ENCODE measurements at regions not wholly inside any gene's neighbourhood (a gene's known extent, or its start where the extent isn't known, plus 50 kb on each side); places are given as distances from the start of the nearest gene placed in this dataset.

- H2AFZ ChIP-seq, result no peak overlapping the region
- H3K9me3 ChIP-seq (ENCODE audit: low read depth), result no peaks in the 10 kb centered on the region
- H3K36me3 ChIP-seq (replicated peaks; ENCODE audit: insufficient read depth, low read depth), result no peaks in the 10 kb centered on the region
- TF ChIP-seq EZH2phosphoT487 (IDR thresholded peaks at IDR 0.05; ENCODE audit: low read depth, severe bottlenecking, unreplicated experiment) (no peak), EZH2 (IDR thresholded peaks at IDR 0.05; ENCODE audit: borderline replicate concordance) (no peak), CTCF (IDR thresholded peaks at IDR 0.05; ENCODE audit: poor library complexity) (no peak)
- H3K4me2 ChIP-seq, result no peak overlapping the region
- no peak for DNase-seq (ENCODE audit: low spot score)
- no peaks in the 10 kb centered on the region for H3K9me2 ChIP-seq (replicated peaks; ENCODE audit: insufficient read depth)
- no peaks in the 10 kb centered on the region for H4K20me1 ChIP-seq (ENCODE audit: insufficient read depth, poor library complexity, severe bottlenecking)
- no peak overlapping the region for H3K4me3 ChIP-seq
- no peaks in the 10 kb centered on the region for H3K4me1 ChIP-seq (ENCODE audit: insufficient read depth)
- no peaks in the 10 kb centered on the region for H3K27me3 ChIP-seq
- H3K27ac ChIP-seq, result no peak overlapping the region
- H3K79me2 ChIP-seq, result no peaks in the 10 kb centered on the region
These were observed 69.0 kb upstream of the GDF10 start for GRCh38 chr10:47230957-47231356.

GRCh38 chr10:47231414-47231813, 68.6 kb upstream of the GDF10 start:
- no peak for DNase-seq (ENCODE audit: low spot score)

GRCh38 chr10:47233631-47234030, 66.4 kb upstream of the GDF10 start:
- no peaks in the 10 kb centered on the region for H3K36me3 ChIP-seq (replicated peaks; ENCODE audit: insufficient read depth, low read depth)
- H4K20me1 ChIP-seq (ENCODE audit: insufficient read depth, poor library complexity, severe bottlenecking), result no peaks in the 10 kb centered on the region
- H3K79me2 ChIP-seq, result no peaks in the 10 kb centered on the region
- H3K27me3 ChIP-seq, result no peaks in the 10 kb centered on the region
- H3K27ac ChIP-seq, result no peak overlapping the region
- TF ChIP-seq EZH2phosphoT487 (IDR thresholded peaks at IDR 0.05; ENCODE audit: low read depth, severe bottlenecking, unreplicated experiment) (no peak), EZH2 (IDR thresholded peaks at IDR 0.05; ENCODE audit: borderline replicate concordance) (no peak), CTCF (IDR thresholded peaks at IDR 0.05; ENCODE audit: poor library complexity) (no peak)
- DNase-seq (ENCODE audit: low spot score), result no peak
- no peaks in the 10 kb centered on the region for H3K9me2 ChIP-seq (replicated peaks; ENCODE audit: insufficient read depth)
- H2AFZ ChIP-seq, result no peak overlapping the region
- H3K4me1 ChIP-seq (ENCODE audit: insufficient read depth), result no peaks in the 10 kb centered on the region
- no peak overlapping the region for H3K4me3 ChIP-seq
- H3K4me2 ChIP-seq, result no peak overlapping the region
- H3K9me3 ChIP-seq (ENCODE audit: low read depth), result no peaks in the 10 kb centered on the region

More at GRCh38 chr10:47231414-47231813, 68.6 kb upstream of the GDF10 start:
- Histone ChIP-seq H3K27ac (no peak overlapping the region), H3K4me3 (no peak overlapping the region), H3K4me1 (ENCODE audit: insufficient read depth) (no peaks in the 10 kb centered on the region), H3K36me3 (replicated peaks; ENCODE audit: insufficient read depth, low read depth) (no peaks in the 10 kb centered on the region), H3K27me3 (no peaks in the 10 kb centered on the region), H4K20me1 (ENCODE audit: insufficient read depth, poor library complexity, severe bottlenecking) (no peaks in the 10 kb centered on the region), H3K4me2 (no peak overlapping the region), H3K79me2 (no peaks in the 10 kb centered on the region), H2AFZ (no peak overlapping the region), H3K9me3 (ENCODE audit: low read depth) (no peaks in the 10 kb centered on the region), H3K9me2 (replicated peaks; ENCODE audit: insufficient read depth) (no peaks in the 10 kb centered on the region)
- 86% methylated on average over 2 of the region's 2 CpGs for WGBS (ENCODE audit: low lambda C conversion rate, missing lambda C conversion rate)
- no peak for TF ChIP-seq EZH2 (IDR thresholded peaks at IDR 0.05; ENCODE audit: borderline replicate concordance)
- TF ChIP-seq CTCF (IDR thresholded peaks at IDR 0.05; ENCODE audit: poor library complexity), result no peak
- no peak for TF ChIP-seq EZH2phosphoT487 (IDR thresholded peaks at IDR 0.05; ENCODE audit: low read depth, severe bottlenecking, unreplicated experiment)

- H3K27ac ChIP-seq, result no peak overlapping the region
- no peaks in the 10 kb centered on the region for H3K9me3 ChIP-seq (ENCODE audit: low read depth)
- H3K9me2 ChIP-seq (replicated peaks; ENCODE audit: insufficient read depth), result no peaks in the 10 kb centered on the region
- no peaks in the 10 kb centered on the region for H3K36me3 ChIP-seq (replicated peaks; ENCODE audit: insufficient read depth, low read depth)
- no peak for DNase-seq (ENCODE audit: low spot score)
- H3K4me1 ChIP-seq (ENCODE audit: insufficient read depth), result no peaks in the 10 kb centered on the region
- no peak for TF ChIP-seq EZH2phosphoT487 (IDR thresholded peaks at IDR 0.05; ENCODE audit: low read depth, severe bottlenecking, unreplicated experiment)
- no peak for TF ChIP-seq CTCF (IDR thresholded peaks at IDR 0.05; ENCODE audit: poor library complexity)
- TF ChIP-seq EZH2 (IDR thresholded peaks at IDR 0.05; ENCODE audit: borderline replicate concordance), result no peak
- H3K27me3 ChIP-seq, result no peaks in the 10 kb centered on the region
- no peaks in the 10 kb centered on the region for H4K20me1 ChIP-seq (ENCODE audit: insufficient read depth, poor library complexity, severe bottlenecking)
- H3K4me3 ChIP-seq, result no peak overlapping the region
- H3K4me2 ChIP-seq, result no peak overlapping the region
- WGBS (ENCODE audit: low lambda C conversion rate, missing lambda C conversion rate), result 78% methylated on average over 1 of the region's 1 CpG
- H3K79me2 ChIP-seq, result no peaks in the 10 kb centered on the region
- no peak overlapping the region for H2AFZ ChIP-seq
These were observed 64.5 kb upstream of the GDF10 start for GRCh38 chr10:47235484-47235883.

All from hepatocyte (in vitro differentiated cells).